CD4-positive, alpha-beta T cell treated with Interferon alpha-2 for 1 hour (primary cell): ENCODE measurements at regions not wholly inside any gene's neighbourhood (a gene's known extent, or its start where the extent isn't known, plus 50 kb on each side); places are given as distances from the start of the nearest gene placed in this dataset.

Source experiments
- DNase-seq, 2 donors: peaks; one replicate each; pipeline ENCODE4 v3.0.0-alpha.2; 2020 to 2022

DNA sequence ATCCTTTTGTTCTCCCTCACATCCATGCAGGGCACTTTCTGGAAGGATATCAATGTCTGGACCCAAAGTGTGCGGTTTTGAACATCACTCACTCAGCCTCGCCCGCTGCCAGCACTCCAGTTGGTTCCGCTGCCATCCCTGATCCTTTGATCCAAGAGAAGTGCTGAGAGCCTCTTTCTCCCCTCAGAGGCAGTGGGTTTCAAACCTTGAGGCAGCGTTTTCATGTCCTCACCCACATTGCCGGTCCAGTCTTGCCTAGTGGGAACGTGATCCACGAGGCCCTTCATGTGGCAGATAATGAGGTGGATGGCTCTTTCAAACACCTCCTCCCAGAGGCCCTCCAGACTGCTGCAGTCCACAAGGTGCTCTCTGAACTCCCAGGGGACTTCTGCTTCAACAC lies 122.2 kb downstream of the ACTL8 start:
- no peak for DNase-seq

DNA sequence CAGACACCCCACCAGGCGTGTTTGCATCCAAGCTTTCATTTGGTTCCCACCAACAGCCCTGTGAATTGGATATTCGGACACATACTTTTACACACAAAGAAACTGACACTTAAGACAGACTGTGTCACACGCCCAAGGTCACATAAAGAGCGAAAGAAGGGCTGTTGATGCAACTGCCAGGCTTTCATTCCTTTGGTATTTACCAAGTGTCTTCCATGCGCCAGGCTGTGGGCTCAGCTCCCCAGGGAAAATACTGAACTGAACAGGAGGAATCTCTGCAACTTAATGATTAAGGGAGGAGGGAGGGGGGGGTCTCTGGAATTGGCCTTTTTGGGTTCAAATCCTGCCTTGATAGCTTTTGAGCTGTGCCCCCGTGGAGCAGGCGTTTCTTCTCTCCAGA lies 122.8 kb downstream of the ACTL8 start:
- no peak for DNase-seq

DNA sequence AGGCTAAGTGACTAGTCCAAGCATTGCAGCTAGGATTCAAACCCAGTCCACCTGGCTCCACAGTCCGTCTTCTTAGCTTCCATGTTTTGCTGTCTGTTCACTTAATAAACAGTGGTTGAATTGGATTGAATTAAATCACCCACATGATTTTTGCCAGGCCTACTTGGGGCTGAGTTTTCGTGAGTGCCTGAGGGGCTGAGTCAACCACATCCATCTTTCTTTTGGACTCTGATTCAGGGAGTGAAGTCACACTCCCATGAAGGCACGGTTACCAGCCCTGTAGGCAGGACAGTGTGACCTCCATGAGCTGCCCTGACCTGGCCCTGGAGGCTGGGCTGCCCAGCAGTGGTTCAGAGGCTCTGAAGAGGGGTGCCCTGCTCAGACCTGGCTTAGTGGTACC lies 123.7 kb downstream of the ACTL8 start:
- DNase-seq, result no peak

DNA sequence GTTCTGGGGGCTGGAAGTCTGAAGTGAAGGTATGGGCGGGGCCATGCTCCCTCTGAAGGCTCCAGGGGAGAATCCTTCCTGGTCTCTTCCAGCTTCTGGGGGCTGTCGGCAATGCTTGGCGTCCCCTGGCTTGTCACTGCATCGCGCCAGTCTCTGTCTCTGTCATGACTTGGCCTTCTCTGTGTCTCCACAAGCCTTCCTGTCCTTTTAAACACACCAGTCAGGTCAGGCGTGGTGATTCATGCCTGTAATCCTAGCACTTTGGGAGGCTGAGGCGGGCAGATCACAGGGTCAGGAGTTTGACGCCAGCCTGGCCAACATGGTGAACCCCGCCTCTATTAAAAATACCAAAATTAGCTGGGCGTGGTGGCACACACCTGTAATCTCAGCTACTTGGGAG lies 125.3 kb downstream of the ACTL8 start:
- DNase-seq, result no peak

DNA sequence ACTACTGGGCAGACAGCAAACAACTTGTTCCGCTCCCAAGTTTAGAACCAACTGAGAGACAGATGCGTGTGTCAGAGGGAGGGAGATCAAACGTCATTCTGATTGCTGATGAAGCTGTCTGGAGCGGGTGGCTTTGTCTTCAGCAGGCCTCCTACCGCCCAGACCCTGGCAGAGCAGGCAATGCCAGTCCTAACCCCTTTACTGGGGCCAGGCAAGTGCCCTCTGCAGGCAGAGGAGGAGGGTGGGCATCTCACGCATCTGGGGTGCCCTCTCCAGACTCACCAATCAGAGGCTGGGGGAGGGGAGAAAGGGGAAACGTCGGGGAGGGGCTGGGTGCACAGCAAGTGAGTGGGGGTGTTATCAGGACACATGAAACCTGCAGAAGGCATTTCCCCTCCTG lies 126.6 kb downstream of the ACTL8 start:
- no peak for DNase-seq

DNA sequence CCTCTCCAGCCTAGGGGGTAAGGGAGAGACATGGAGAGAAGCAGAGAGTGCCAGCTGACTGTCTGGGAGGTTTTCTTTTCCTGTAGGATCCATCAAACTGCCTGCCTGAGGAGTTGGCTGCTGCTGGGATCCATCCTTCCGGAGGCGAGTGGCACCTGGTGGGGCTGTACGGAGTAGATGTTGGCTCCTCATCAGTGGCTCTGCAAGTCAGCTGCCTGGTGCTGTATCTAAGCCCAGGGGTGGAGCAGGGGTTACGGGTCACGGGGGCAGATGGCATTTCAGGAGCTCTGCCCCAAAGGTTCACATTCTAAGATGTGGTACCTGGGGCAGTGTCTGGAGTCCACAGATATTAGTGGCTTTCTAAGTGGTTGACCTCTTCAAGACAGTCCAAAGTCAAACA lies 128.0 kb downstream of the ACTL8 start:
- DNase-seq, result no peak

DNA sequence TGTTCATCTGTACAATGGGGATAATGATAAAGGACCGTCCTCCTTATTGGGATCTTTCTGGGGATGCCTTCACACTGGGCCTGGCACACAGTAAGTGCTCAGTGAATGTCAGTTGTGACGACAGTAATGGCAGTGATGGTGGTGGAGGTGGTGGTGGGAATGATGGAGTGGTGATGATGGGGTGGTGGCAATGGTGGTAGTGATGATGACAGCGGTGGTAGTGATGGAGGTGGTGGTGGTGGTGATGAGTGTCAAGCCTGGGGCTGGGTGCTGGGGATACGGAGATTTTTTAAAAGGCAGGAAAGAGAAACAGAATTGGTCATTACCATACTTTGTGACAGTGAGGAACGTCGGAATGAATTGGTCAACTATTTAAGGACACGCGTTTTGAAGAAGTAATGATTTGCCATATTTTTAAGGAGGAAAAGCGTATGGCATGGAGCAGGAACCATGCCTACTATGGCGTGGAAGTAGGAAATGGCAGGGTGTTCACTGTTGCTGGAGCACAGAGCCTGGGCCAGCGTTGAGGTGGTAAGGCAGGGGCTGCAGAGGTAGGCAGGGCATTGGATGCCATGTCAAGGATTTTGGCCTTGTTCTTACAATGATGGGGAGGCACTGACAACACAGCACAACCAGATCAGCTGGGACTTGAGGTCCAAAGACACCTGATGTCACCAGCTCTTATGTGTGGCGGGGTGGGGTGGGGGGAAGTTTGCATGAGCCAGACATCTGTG lies 128.7 kb downstream of the ACTL8 start:
- DNase-seq, result no peak

DNA sequence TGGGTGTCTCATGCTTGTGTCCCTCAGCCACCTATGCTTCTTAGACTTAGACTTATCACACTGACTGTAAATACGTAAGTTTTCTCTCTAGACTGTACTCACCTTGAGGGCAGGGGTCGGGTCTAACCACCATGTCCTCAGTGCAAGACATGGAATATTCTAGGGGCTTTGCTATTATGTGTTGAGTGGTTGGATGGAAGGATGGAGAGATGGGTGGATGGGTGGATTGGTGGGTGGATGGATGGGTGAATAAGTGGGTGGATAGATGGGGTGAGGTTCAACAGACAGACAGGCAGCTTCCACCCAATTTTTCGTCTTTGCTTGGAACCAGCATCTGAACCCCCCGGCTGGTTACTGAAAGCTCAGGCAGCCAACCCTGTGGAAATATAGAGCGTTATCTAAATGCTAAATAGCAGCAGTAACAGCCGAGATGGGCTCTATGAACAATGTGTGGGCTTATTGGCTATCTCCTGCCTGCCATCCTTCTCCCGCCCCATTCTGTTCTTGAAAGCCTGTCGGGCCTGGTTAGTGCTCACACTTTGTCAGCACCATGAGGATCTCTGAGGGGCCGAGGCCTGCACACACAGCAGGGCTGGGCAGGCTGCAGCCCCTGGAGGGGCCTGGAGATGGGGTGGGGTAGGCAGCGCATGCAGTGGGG lies 130.7 kb downstream of the ACTL8 start:
- DNase-seq, result no peak

DNA sequence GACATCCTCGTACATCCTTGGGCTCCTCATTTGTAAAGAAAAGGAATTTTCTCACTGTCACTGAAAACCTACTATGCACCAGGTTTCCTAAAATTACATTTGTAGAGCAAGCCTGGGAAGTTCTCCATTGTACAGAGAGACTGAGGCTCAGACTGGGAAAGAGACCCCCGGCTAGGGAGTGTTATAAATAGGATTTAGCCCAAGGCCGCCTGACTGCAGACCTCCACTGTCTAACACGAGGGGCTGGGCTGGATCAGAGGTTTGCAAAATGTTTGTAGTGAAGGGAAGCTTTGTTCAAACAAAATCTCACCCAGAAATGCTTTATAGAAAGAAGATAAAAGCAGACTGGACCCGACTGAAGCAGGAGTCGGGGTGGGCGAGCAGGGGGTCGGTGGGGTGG lies 131.3 kb downstream of the ACTL8 start:
- DNase-seq, result no peak

DNA sequence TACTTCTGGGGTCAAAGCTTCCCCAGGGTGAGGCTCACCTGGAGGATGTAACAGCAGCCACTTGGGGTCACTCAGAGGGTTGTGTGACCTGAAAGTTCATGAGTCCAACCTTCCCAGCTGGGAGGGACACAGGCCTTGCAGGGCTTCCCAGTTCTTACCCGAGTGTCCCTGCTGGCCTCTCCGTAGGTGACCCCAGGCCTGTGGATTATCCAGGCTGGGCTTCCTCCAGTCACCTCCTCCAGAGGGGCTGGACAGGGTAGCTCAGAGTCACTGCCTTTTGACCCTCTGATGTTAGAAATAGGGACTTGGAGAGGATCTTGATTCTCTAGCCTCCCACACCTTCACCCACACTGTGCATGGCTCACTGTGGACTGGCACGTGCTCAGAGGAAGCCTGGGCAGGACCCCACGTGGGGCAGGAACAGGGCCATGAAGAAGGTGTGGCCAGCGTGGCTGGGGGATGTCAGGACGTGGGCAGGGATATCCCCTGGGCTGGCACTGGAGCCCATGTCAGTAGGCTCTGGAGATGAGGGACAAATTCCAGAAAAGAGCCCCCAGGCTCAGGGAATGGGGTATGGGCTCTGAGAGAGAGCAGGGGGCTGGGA lies 131.8 kb downstream of the ACTL8 start:
- no peak for DNase-seq

DNA sequence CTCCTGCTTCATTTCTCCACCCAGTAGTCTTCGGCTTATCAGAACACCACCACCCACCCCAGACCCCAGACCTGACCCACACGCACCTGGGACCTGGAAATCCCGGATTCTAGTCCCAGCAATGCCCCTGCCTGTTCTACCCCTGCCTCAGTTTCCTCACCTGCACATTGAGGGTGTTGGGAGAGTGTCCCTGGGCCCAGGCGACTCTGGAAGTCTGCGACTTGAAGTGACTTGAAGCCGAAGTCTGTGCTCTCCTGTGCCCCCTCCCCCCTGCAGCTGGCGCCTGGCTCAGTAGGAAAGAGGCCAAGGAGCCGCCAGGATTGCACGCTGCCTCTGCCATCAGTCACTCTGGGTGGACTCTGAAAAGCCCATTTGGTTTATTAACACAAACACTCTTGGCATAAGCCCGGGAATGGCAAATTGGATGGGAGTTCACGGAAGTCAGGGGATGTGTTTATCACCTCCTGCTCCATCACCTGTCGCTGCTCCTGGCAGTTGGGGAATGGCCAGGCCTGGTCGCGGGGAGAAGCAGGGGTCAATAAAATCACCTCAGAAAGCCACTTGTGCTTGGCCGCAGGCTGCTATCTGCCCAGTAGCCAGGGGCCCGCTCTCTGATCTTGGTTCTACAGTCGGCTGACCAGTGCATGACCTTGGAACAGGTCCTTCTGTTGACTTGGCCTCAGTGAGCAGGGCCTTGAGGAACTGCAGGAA lies 132.7 kb downstream of the ACTL8 start:
- DNase-seq, result no peak

DNA sequence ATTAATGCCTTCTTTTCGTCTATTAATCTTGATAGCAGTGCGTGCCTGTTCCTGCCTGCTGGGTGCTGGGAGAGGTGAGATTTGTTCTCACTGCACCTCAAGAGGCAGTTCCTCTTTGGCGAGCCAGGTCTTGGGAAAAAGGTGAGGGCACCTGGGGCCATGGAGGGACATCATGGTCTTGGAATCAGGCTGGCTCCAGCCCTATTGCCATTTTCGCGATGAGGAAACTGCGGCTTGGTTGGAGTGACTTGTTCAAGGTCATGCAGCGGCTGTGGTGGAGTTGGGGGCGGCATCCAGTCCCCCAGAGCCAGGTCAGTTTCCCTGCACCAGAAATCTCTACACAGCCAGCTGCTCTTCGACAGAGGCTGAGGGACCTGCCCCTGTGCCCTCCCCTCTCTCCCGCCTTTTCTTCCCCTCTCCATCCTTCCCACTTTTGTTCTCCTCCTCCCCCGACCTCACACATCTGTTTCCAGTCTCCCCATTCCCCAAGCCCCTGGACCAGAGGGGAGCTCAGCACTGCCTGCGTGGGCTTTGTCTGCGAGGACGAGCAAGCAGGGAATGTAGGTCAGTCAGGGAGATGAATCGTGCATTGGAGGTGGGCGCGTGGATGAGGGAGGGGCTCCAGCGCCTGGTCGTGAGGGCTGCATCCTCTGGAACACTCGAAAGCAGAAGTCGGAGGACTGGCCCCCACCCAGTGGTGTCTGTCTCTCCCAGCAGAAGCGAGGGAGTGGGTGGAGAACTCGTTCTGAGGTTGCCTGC lies 135.1 kb downstream of the ACTL8 start:
- DNase-seq, result no peak

DNA sequence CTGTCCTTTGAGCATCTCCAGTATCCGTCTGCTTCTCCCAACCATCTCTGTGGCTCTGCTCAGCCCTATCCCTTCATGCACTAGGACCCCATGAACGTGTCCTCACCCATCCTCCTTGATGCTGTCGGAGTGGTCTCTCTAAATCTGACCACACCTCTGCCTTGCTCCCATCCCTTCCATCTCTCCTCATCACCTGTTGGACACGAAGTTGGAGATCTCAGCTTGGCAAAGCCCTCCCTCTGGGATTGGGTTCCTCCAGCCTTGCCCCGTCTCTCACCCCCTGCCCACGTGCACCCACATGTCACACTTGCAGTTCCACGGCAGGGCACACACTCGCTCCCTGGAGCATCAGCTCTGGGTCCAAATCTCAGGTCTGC lies 135.7 kb downstream of the ACTL8 start:
- DNase-seq, result no peak

DNA sequence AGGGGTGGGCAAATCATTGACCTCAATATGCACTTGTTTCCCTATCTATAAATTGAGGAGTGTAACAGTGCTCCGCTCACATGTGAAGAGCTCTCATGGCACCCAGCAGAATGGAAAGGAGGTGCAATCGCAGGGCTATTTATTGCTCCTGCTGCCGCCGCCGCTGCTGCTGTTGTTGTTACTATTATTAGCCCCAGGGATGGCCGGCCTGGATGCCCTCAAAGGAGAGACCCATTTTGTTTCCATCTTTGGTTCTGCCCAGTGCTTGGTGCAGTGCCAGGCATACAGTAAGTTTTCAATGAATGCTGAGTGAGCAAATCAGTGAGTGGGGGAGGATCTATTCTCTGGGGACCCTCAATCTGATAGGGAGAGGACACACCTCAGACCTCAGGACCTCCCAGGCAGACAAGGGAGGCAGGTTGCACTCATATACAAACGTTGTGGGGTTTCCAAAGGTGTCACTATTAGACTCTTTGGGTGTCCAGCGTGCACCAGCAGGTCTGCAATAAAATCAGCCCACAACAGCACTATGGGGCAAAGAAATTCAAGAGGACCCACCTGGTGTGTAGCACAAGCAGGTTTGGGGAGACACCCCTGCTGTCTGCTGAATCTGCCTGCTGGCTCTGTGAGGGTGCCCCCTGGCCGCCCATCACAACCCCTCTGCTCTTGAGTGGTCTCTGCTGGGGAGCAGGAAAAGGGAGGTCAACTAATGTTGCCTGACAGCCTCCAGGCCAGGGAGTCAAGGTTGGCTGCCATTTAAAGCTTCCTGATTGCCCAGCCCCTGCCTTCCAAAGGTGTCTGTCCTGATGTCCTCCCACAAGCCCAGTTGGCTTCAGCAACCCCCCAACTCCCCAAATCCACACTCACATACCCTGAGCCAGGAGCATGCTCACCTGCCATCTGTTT lies 136.3 kb downstream of the ACTL8 start:
- DNase-seq, result no peak

DNA sequence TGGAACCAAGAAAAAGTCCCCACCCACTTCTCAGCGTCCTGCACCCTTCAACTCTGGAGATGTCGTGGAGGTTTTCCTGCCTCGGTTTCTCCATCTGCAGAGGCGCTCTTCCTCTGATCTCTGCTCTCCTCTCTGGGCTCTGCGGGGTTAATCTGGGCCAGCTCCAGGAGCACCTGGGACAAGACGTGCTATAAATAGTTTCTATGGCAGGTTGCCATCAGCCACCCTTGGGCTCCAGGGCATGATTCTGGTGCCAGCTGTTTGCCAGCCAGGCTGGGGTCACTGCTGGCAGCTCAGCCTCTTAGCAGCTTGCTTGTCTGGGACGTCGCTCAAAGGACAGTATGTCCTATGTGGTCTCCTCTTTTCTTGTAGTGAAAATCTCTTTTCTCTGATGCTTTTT lies 137.1 kb downstream of the ACTL8 start:
- no peak for DNase-seq

DNA sequence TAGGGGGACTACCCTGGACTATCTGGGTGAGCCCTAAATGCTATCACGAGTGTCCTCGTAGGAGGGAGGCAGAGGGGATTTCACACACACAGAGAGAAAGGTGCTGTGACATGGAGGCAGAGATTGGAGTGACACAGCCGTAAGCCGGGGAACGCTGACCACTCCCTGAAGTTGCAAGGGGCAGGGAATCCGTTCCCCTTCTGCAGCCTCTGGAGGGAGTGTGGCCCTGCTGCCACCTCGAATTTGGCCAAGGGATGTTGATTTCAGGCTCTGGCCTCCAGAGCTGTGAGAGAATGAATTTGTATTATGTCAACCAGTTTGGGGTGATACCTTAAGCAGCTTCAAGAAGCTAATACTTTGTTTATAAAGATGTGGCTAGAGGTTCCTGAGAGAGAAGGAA lies 137.7 kb downstream of the ACTL8 start:
- DNase-seq, result no peak

DNA sequence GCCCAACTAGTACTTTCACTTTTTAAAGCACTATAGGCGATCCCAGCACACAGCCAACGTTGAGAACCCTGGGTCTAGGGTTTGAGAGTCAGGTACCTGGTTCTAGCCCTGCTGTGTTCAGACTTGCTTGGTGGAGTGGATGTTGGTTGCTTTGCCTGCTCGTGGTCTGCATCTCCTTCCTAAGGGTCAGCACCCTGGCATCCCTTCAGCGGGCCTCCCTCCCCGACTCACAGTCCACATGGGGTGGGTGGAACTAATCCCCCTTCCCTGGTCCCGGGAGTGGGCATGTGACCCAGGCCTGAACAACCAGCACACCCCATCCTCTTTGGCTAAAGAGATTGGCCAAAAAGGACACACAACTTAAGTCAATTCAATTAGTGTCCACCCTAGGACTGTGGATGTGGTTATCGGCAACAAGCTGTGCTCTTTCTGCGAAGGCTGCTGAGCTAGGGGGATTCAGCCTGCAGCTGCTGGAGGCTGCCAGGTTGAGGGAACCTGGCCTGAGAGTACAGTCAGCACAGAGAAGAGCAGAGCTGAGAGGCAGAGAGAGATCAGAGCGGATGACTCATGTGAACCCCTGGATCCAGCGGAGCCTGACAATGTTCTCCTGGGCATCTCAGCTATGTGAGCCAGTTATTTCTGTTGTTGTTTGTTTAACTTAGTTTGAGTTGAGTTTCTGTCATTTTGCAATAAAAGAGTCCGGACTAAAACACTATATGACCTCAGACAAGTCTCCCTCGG lies 138.9 kb downstream of the ACTL8 start:
- DNase-seq, result no peak

DNA sequence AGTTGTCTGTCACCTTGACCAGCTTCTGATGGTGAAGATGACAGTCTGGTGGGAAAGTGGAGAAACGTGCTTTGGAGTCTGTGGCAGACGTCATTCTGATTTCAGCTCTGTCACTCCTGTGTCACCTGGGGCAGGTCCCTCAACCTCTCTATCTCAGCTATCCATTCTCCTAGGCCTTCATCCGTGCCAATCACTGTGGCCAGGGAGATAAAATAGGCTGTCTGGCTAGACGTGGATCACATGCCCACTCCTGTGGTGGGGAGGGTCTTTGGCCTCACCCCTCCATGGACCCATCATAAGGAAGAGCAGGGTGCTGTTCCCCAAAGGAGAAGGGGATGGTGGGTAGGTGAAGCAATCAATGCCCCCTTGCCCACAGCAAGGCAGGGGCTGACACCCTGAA lies 140.3 kb downstream of the ACTL8 start:
- no peak for DNase-seq

DNA sequence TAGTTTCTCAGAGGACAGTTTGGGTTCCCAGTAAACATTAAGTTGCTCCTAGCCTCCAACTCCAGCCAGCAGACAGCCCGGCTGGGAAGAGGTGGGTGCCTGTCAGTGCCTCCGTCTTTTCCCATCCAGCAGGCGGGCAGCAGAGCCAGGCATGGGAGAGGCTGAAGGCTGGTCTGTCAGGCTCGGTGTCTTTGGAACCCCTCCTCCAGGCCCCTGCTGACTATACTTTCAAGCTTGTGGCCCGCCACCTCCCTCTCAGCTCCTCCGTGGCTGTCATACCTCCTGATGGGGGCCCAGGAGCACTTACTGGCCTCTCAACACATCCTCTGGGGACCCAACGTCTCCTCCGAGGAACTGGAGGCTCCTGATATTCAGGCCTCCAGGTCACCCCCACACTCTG lies 140.9 kb downstream of the ACTL8 start:
- DNase-seq, result no peak

DNA sequence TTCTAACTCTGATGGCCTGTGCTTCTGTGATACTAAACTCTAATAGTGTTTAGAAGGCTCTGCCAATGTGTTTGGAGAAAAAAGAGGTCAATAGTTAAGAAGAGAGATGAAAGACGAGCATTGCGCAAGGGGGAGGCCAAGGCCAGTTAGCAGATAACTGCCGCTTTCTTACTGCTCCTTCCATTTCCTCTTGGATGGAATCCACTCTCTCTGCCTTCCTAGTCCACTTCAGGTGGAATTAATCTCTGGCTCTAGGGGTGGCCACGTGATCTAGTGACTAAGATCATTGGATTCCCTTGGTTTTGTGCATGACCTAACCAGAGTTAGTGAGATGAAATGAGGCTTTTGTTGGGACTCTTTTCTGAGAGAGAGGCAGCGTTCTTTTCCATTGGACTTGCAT lies 148.3 kb downstream of the ACTL8 start:
- no peak for DNase-seq

DNA sequence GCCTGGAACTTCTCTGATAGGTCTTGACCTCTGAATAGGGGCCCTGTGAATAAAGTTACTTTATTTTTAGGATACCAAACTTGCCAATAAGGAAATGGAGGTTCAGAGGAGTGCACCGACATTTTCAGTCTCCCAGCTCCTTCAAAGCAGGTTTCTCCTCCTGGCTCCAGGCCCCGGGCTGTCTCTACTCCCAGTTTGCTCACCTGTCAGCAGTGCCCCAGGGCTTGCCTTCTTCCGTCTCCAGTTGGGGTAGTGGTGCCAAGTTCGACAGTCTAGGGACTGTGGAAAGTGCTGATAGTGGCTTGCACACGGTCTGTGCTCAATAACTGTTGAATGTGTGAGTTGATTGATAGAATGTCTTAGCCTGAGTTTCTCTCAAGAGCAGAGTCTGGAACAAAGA lies 149.2 kb downstream of the ACTL8 start:
- no peak for DNase-seq
